Activated effector memory CD4-positive, alpha-beta T cell treated with anti-CD3 and anti-CD28 coated beads, Interleukin-2, amount 50 U/mL, for 16 hours (primary cell): ENCODE measurements at regions not wholly inside any gene's neighbourhood (a gene's known extent, or its start where the extent isn't known, plus 50 kb on each side); places are given as distances from the start of the nearest gene placed in this dataset.

Experiments used
- DNase-seq: peaks from one replicate; pipeline ENCODE4 v3.0.0-alpha.2; 2020

GRCh38 chr6:14620522-14620921 is 502.9 kb downstream of the CD83 start:
- DNase-seq: no peak

- DNase-seq: no peak
These were observed 503.9 kb downstream of the CD83 start for GRCh38 chr6:14621518-14621917.

- no peak for DNase-seq
These were observed 504.5 kb downstream of the CD83 start for GRCh38 chr6:14622085-14622484.

- no peak for DNase-seq
These were observed 505.4 kb downstream of the CD83 start for GRCh38 chr6:14622909-14623505.

GRCh38 chr6:14625173-14625895 is 507.8 kb downstream of the CD83 start:
- no peak for DNase-seq

GRCh38 chr6:14626556-14626955 is 509.0 kb downstream of the CD83 start:
- no peak for DNase-seq

- no peak for DNase-seq
These were observed 512.4 kb downstream of the CD83 start for GRCh38 chr6:14630016-14630415.

GRCh38 chr6:14633479-14633878 is 515.9 kb downstream of the CD83 start:
- no peak for DNase-seq

GRCh38 chr6:14634072-14634471 is 516.5 kb downstream of the CD83 start:
- DNase-seq: no peak

- DNase-seq: peak; percentile 75
These were observed 517.6 kb downstream of the CD83 start for GRCh38 chr6:14635195-14635594.

GRCh38 chr6:14635934-14636591 is 518.5 kb downstream of the CD83 start:
- no peak for DNase-seq

- no peak for DNase-seq
These were observed 520.9 kb downstream of the CD83 start for GRCh38 chr6:14638435-14638905.

GRCh38 chr6:14638906-14639761 is 521.6 kb downstream of the CD83 start:
- no peak for DNase-seq

- DNase-seq: no peak
These were observed 522.5 kb downstream of the CD83 start for GRCh38 chr6:14639983-14640599.

GRCh38 chr6:14640631-14641030 is 523.1 kb downstream of the CD83 start:
- DNase-seq: no peak

GRCh38 chr6:14641423-14642135 is 524.0 kb downstream of the CD83 start:
- no peak for DNase-seq

GRCh38 chr6:14642136-14642505 is 524.5 kb downstream of the CD83 start:
- DNase-seq: no peak

GRCh38 chr6:14642842-14643241 is 525.3 kb downstream of the CD83 start:
- DNase-seq: no peak

GRCh38 chr6:14644381-14644780 is 526.8 kb downstream of the CD83 start:
- DNase-seq: no peak

- no peak for DNase-seq
These were observed 527.6 kb downstream of the CD83 start for GRCh38 chr6:14645221-14645620.

GRCh38 chr6:14645841-14646240 is 528.3 kb downstream of the CD83 start:
- DNase-seq: no peak

GRCh38 chr6:14646371-14646770 is 528.8 kb downstream of the CD83 start:
- no peak for DNase-seq
